H1 (cell line): ENCODE measurements at regions not wholly inside any gene's neighbourhood (a gene's known extent, or its start where the extent isn't known, plus 50 kb on each side); places are given as distances from the start of the nearest gene placed in this dataset.

Experiments
- CTCF ChIA-PET: fragments of 300-600 bp; sonication (Branson Sonifier 250); formaldehyde crosslinking; loops from one replicate; lab custom pipeline; 2021; ENCODE audit not compliant: partially characterized antibody; lab: Charles Lee
- POLR2A ChIA-PET: fragments of 300-600 bp; sonication (Branson Sonifier 250); formaldehyde crosslinking; loops from one replicate; lab custom pipeline; 2021; ENCODE audit warnings: inconsistent platforms; ENCODE audit not compliant: partially characterized antibody; lab: Charles Lee
- DNase-seq, 2 experiments: peaks; one replicate each; pipeline versions ENCODE4 v3.0.0 to v3.0.0-alpha.2; 2010 to 2022; ENCODE audit warnings: low spot score in 2 of 2, low read depth in 1 of 2, mixed read lengths in 1 of 2
- FAIRE-seq: peaks from 2 replicates; lab custom pipeline; 2011; peaks lifted over from hg19 to GRCh38; lab: Jason Lieb, UNC
- H2AFZ ChIP-seq: 2 replicates; pipeline ENCODE4 v1.8.1; 2012; ENCODE audit warnings: low read length, inconsistent platforms
- H2AK5ac ChIP-seq: 2 replicates; pipeline ENCODE4 v1.6.1; 2013; ENCODE audit warnings: low read depth, low read length
- H2BK120ac ChIP-seq: replicated peaks from 2 replicates; pipeline ENCODE3; 2013; ENCODE audit warnings: low read depth, low read length, inconsistent platforms
- H2BK12ac ChIP-seq: 2 replicates; pipeline ENCODE4 v1.6.1; 2013; ENCODE audit warnings: low read depth, low read length
- H2BK15ac ChIP-seq: 2 replicates; pipeline ENCODE4 v1.6.1; 2013; ENCODE audit warnings: low read length
- H2BK20ac ChIP-seq: 2 replicates; pipeline ENCODE4 v1.6.1; 2013; ENCODE audit warnings: low read length
- H2BK5ac ChIP-seq: 2 replicates; pipeline ENCODE4 v1.6.1; 2013; ENCODE audit warnings: low read depth, low read length
- H3K14ac ChIP-seq: 2 replicates; pipeline ENCODE4 v1.6.1; 2013; ENCODE audit warnings: inconsistent platforms; ENCODE audit not compliant: insufficient read length
- H3K18ac ChIP-seq: 2 replicates; pipeline ENCODE4 v1.6.1; 2013; ENCODE audit warnings: low read length; ENCODE audit errors: extremely low read depth
- H3K23ac ChIP-seq: 2 replicates; pipeline ENCODE4 v1.6.1; 2013; ENCODE audit warnings: inconsistent platforms; ENCODE audit not compliant: insufficient read length
- H3K23me2 ChIP-seq: 2 replicates; pipeline ENCODE4 v1.6.1; 2013; ENCODE audit warnings: low read depth, low read length
- H3K27ac ChIP-seq: 2 replicates; pipeline ENCODE4 v1.6.1; 2011; ENCODE audit warnings: low read depth, low read length, inconsistent platforms
- H3K27me3 ChIP-seq, 4 experiments: replicated peaks in 1 of 4; 1 replicate in 1 of 4; 2 replicates in 3 of 4; pipeline versions ENCODE4 v1.6.1 to v1.8.1; 2011 to 2013; ENCODE audit warnings: low read length in 3 of 4, mild to moderate bottlenecking in 3 of 4, inconsistent platforms in 2 of 4, mixed read lengths in 2 of 4, moderate library complexity in 1 of 4; ENCODE audit not compliant: control insufficient read depth in 3 of 4, insufficient read depth in 3 of 4; ENCODE audit errors: extremely low read depth in 1 of 4
- H3K36me3 ChIP-seq, 4 experiments: 2 replicates each; pipeline versions ENCODE4 v1.6.1 to v1.8.1; 2011 to 2013; ENCODE audit warnings: mild to moderate bottlenecking in 4 of 4, low read length in 3 of 4, moderate library complexity in 2 of 4, control low read depth in 1 of 4, inconsistent platforms in 1 of 4; ENCODE audit not compliant: insufficient read depth in 4 of 4, control insufficient read depth in 2 of 4
- H3K4ac ChIP-seq: replicated peaks from 2 replicates; pipeline ENCODE3; 2013; ENCODE audit warnings: low read length, low read depth, mixed read lengths, inconsistent platforms; ENCODE audit not compliant: insufficient read length
- H3K4me1 ChIP-seq, 4 experiments: replicated peaks in 1 of 4; 1 replicate in 1 of 4; 2 replicates in 3 of 4; pipeline versions ENCODE4 v1.6.1 to v1.8.1; 2011 to 2013; ENCODE audit warnings: low read length in 3 of 4, inconsistent platforms in 2 of 4, mixed read lengths in 1 of 4; ENCODE audit not compliant: insufficient read depth in 4 of 4, control insufficient read depth in 3 of 4
- H3K4me2 ChIP-seq, 2 experiments: 2 replicates each; pipeline versions ENCODE4 v1.6.1 to v1.8.1; 2011 to 2013; ENCODE audit warnings: low read depth in 2 of 2, low read length in 2 of 2, control low read depth in 1 of 2, inconsistent platforms in 1 of 2, mild to moderate bottlenecking in 1 of 2; ENCODE audit not compliant: insufficient read depth in 1 of 2
- H3K4me3 ChIP-seq, 4 experiments: fragments of 200-600, 300-600 bp in 1 of 4; sonication (generic), shearing (Covaris generic), sonication (Bioruptor Twin) in 1 of 4; 2 replicates each; pipeline versions ENCODE4 v1.5.1 to v1.8.1; 2011 to 2016; ENCODE audit warnings: low read length in 4 of 4, low read depth in 3 of 4, control low read depth in 2 of 4, inconsistent platforms in 2 of 4, mild to moderate bottlenecking in 2 of 4, mixed read lengths in 1 of 4, moderate library complexity in 1 of 4; ENCODE audit not compliant: insufficient read depth in 2 of 4; ENCODE audit errors: extremely low read depth in 1 of 4
- H3K56ac ChIP-seq: replicated peaks from 2 replicates; pipeline ENCODE3; 2013; ENCODE audit warnings: low read depth, mild to moderate bottlenecking, mixed read lengths, low read length, inconsistent platforms; ENCODE audit not compliant: insufficient read length
- H3K79me1 ChIP-seq: 2 replicates; pipeline ENCODE4 v1.6.1; 2013; ENCODE audit warnings: low read depth, low read length, control low read depth
- H3K79me2 ChIP-seq, 2 experiments: 2 replicates each; pipeline versions ENCODE4 v1.6.1 to v1.8.1; 2012 to 2013; ENCODE audit warnings: low read length in 2 of 2, mild to moderate bottlenecking in 2 of 2, inconsistent platforms in 1 of 2; ENCODE audit not compliant: insufficient read depth in 2 of 2, control insufficient read depth in 1 of 2
- H3K9ac ChIP-seq, 4 experiments: replicated peaks in 1 of 4; 1 replicate in 1 of 4; 2 replicates in 3 of 4; pipeline versions ENCODE4 v1.6.1 to v1.8.1; 2011 to 2013; ENCODE audit warnings: low read depth in 3 of 4, low read length in 3 of 4, control low read depth in 2 of 4, mild to moderate bottlenecking in 2 of 4, moderate library complexity in 2 of 4, inconsistent platforms in 1 of 4; ENCODE audit errors: extremely low read depth in 1 of 4
- H3K9me3 ChIP-seq, 2 experiments: 2 replicates each; pipeline versions ENCODE4 v1.6.1 to v1.8.1; 2012 to 2013; ENCODE audit warnings: mild to moderate bottlenecking in 2 of 2, moderate library complexity in 2 of 2, control low read depth in 1 of 2, inconsistent platforms in 1 of 2, low read depth in 1 of 2, low read length in 1 of 2, mixed read lengths in 1 of 2; ENCODE audit not compliant: insufficient read depth in 2 of 2
- H4K20me1 ChIP-seq, 2 experiments: replicated peaks in 1 of 2; 2 replicates each; pipeline versions ENCODE3 to v1.8.1; 2011 to 2013; ENCODE audit warnings: inconsistent platforms in 2 of 2, low read length in 2 of 2, mild to moderate bottlenecking in 1 of 2; ENCODE audit not compliant: insufficient read depth in 2 of 2, control insufficient read depth in 1 of 2
- H4K5ac ChIP-seq: 2 replicates; pipeline ENCODE4 v1.6.1; 2013; ENCODE audit warnings: low read length, low read depth, mixed read lengths, inconsistent platforms; ENCODE audit not compliant: insufficient read length
- H4K8ac ChIP-seq: 2 replicates; pipeline ENCODE4 v1.8.0; 2013; ENCODE audit warnings: mild to moderate bottlenecking, moderate library complexity, low read length, inconsistent platforms; ENCODE audit not compliant: insufficient read depth; ENCODE audit errors: extremely low read depth
- H4K91ac ChIP-seq: replicated peaks from 2 replicates; pipeline ENCODE3; 2013; ENCODE audit warnings: low read length, mixed read lengths, inconsistent platforms; ENCODE audit not compliant: insufficient read length
- CBX5 ChIP-seq: fragments of 300-800, 300-1000 bp; sonication (generic); IDR thresholded peaks from 2 replicates; pipeline ENCODE4 v1.7.1; 2016; ENCODE audit warnings: antibody characterized with exemption, low read length, low read depth
- HDAC6 ChIP-seq: IDR thresholded peaks from one replicate; pipeline ENCODE4 v1.7.1; 2012; ENCODE audit warnings: low read depth, mild to moderate bottlenecking, inconsistent platforms, low read length, moderate library complexity
- MAX ChIP-seq: IDR thresholded peaks from 2 replicates; pipeline ENCODE4 v1.6.1; 2012; ENCODE audit warnings: inconsistent platforms
- NRF1 ChIP-seq: IDR thresholded peaks from 2 replicates; pipeline ENCODE4 v1.6.1; 2011; ENCODE audit warnings: mild to moderate bottlenecking, low read depth, low read length, improper control_type of control experiment
- PHF8 ChIP-seq: fragments of 200-600 bp; sonication (generic); conservative IDR thresholded peaks from 2 replicates; pipeline ENCODE4 v1.7.1; 2012; ENCODE audit warnings: low read depth, mild to moderate bottlenecking, inconsistent platforms, low read length, moderate library complexity
- POLR2A ChIP-seq, 2 experiments: IDR thresholded peaks; 1 replicate in 1 of 2; 2 replicates in 1 of 2; pipeline ENCODE4 v1.6.1; 2011; ENCODE audit warnings: low read depth in 2 of 2, low read length in 2 of 2, mild to moderate bottlenecking in 2 of 2; ENCODE audit errors: control extremely low read depth in 1 of 2
- SIRT6 ChIP-seq: IDR thresholded peaks from one replicate; pipeline ENCODE4 v1.7.1; 2012; ENCODE audit warnings: low read length, inconsistent platforms
- WGBS, 2 experiments: shearing (Covaris generic) in 1 of 2; methylation state at CpG; one replicate each; pipeline versions ENCODE4 v1.1.6 to v1.1.7; 2013 to 2015; ENCODE audit warnings: low lambda C conversion rate in 2 of 2, mixed read lengths in 2 of 2, inconsistent platforms in 1 of 2, low coverage in 1 of 2, missing lambda C conversion rate in 1 of 2; ENCODE audit not compliant: insufficient replicate concordance in 2 of 2, insufficient coverage in 1 of 2, insufficient read length in 1 of 2; ENCODE audit errors: extremely low coverage in 1 of 2, missing lambda C conversion rate in 1 of 2; 5-methylcytosine and 5-hydroxymethylcytosine counted together
- TF ChIP-seq, protein P1 (sequence below), 3 experiments: IDR thresholded peaks; 1 replicate in 2 of 3; 2 replicates in 1 of 3; pipeline versions ENCODE4 v1.5.1 to v1.6.1; 2011; ENCODE audit warnings: low read length in 3 of 3, mild to moderate bottlenecking in 3 of 3, inconsistent platforms in 2 of 3, low read depth in 1 of 3, moderate library complexity in 1 of 3; ENCODE audit not compliant: insufficient read depth in 1 of 3; ENCODE audit errors: control extremely low read depth in 1 of 3

DNA sequence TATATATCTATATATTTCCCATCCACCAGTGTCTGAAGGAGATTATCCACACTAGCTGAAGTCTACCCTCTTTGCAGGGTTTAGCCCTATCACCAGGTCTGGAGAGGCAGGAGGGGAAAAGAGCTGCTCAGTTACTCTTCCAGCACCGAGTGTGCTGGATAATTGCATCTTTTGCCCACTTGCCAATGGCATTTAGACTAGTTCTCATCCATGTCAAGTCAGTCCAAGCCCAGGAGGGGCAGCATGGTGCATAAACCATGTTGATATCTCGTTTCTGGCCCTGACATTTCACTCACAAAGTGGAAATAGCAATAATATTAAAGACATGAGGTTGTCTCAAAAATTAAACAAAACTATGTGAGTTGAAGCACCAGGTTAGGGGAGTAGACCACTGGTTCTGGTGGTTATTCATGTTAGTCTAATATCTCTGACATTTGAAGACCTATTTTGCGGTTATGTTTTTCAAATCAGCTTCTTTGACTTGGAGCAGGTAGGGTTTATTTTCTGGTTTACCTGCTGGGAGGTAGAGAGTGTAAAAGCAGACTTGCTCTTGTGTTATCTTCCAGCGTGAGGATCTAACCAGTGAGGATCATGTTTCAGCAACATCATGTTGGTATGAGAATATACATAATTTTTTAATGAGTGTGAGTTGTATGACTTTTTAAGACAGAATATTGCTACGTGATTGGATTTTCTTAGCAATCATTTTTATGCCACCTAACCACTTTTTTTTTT lies 273.2 kb upstream of the KIRREL3 start:
- H4K5ac ChIP-seq: no peak overlapping the region
- H2AFZ ChIP-seq: no peak overlapping the region
- H3K4me3 ChIP-seq: no peak overlapping the region
- H3K4me2 ChIP-seq: no peak overlapping the region
- no peak overlapping the region for H2AK5ac ChIP-seq
- no peak overlapping the region for H3K9ac ChIP-seq
- no peak overlapping the region for H2BK20ac ChIP-seq
- no peak overlapping the region for H4K8ac ChIP-seq
- no peak overlapping the region for H3K4ac ChIP-seq
- no peak overlapping the region for H4K91ac ChIP-seq
- no peak overlapping the region for H3K56ac ChIP-seq
- H3K14ac ChIP-seq: no peak overlapping the region
- H3K23ac ChIP-seq: no peak overlapping the region
- H4K20me1 ChIP-seq: no peaks in the 10 kb centered on the region
- TF ChIP-seq MAX (no peak), HDAC6 (no peak), CBX5 (no peak), POLR2A (IDR thresholded peaks at IDR 0.05; ENCODE audit: control extremely low read depth in 1 of 2, low read depth in 2 of 2, low read length in 2 of 2) (no peak), SIRT6 (no peak), PHF8 (no peak), NRF1 (no peak)
- TF ChIP-seq, protein P1, sequence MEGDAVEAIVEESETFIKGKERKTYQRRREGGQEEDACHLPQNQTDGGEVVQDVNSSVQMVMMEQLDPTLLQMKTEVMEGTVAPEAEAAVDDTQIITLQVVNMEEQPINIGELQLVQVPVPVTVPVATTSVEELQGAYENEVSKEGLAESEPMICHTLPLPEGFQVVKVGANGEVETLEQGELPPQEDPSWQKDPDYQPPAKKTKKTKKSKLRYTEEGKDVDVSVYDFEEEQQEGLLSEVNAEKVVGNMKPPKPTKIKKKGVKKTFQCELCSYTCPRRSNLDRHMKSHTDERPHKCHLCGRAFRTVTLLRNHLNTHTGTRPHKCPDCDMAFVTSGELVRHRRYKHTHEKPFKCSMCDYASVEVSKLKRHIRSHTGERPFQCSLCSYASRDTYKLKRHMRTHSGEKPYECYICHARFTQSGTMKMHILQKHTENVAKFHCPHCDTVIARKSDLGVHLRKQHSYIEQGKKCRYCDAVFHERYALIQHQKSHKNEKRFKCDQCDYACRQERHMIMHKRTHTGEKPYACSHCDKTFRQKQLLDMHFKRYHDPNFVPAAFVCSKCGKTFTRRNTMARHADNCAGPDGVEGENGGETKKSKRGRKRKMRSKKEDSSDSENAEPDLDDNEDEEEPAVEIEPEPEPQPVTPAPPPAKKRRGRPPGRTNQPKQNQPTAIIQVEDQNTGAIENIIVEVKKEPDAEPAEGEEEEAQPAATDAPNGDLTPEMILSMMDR (IDR thresholded peaks at IDR 0.05; ENCODE audit: control extremely low read depth in 1 of 3, insufficient read depth in 1 of 3, low read depth in 1 of 3, low read length in 3 of 3): peak in 1 of 3 experiments; percentile 4; a peak in 1 of 4 replicates
- H3K27ac ChIP-seq: no peak overlapping the region
- no peaks in the 10 kb centered on the region for H3K27me3 ChIP-seq
- no peak overlapping the region for H2BK15ac ChIP-seq
- peaks cover 0 to 7% (median 2%) of the 10 kb centered on the region in 4 experiments; a peak in 3 of 7 replicates for H3K4me1 ChIP-seq
- H3K79me1 ChIP-seq: no peaks in the 10 kb centered on the region
- POLR2A ChIA-PET: interaction anchor here (0.5 kb wide), 1 partner anchor 46 kb away, joined by 3 read pairs; no protein-coding TSS in a partner anchor
- H2BK120ac ChIP-seq: no peak overlapping the region
- CTCF ChIA-PET: interaction anchor here (1.4 kb wide), 1 partner anchor 9 kb away, joined by 4 read pairs; no protein-coding TSS in a partner anchor
- FAIRE-seq: no peak
- no peak overlapping the region for H3K18ac ChIP-seq
- H3K79me2 ChIP-seq: no peaks in the 10 kb centered on the region
- H3K9me3 ChIP-seq: no peaks in the 10 kb centered on the region
- no peaks in the 10 kb centered on the region; the same call in 1 of the 2 replicates for H3K23me2 ChIP-seq
- no peaks in the 10 kb centered on the region for H3K36me3 ChIP-seq
- 87% methylated on average over 5 of the region's 5 CpGs; no CpG with 5 or more reads in 1 of the 2 experiments for WGBS, 2 experiments
- no peak overlapping the region for H2BK5ac ChIP-seq
- H2BK12ac ChIP-seq: no peak overlapping the region
- DNase-seq: no peak
